H1 (cell line): ENCODE measurements at regions not wholly inside any gene's neighbourhood (a gene's known extent, or its start where the extent isn't known, plus 50 kb on each side); places are given as distances from the start of the nearest gene placed in this dataset.
"Not testable (repeated sequence)": the region's sequence is repeated elsewhere in the genome, so short reads cannot be mapped to it uniquely, and the experiment has no call there.

Experiments used
- CTCF ChIA-PET: fragments of 300-600 bp; sonication (Branson Sonifier 250); formaldehyde crosslinking; loops from one replicate; lab custom pipeline; 2021; ENCODE audit not compliant: partially characterized antibody; lab: Charles Lee
- POLR2A ChIA-PET: fragments of 300-600 bp; sonication (Branson Sonifier 250); formaldehyde crosslinking; loops from one replicate; lab custom pipeline; 2021; ENCODE audit warnings: inconsistent platforms; ENCODE audit not compliant: partially characterized antibody; lab: Charles Lee
- DNase-seq, 2 experiments: peaks; one replicate each; pipeline versions ENCODE4 v3.0.0 to v3.0.0-alpha.2; 2010 to 2022; ENCODE audit warnings: low spot score in 2 of 2, low read depth in 1 of 2, mixed read lengths in 1 of 2
- FAIRE-seq: peaks from 2 replicates; lab custom pipeline; 2011; peaks lifted over from hg19 to GRCh38; lab: Jason Lieb, UNC
- H2AFZ ChIP-seq: 2 replicates; pipeline ENCODE4 v1.8.1; 2012; ENCODE audit warnings: low read length, inconsistent platforms
- H2AK5ac ChIP-seq: 2 replicates; pipeline ENCODE4 v1.6.1; 2013; ENCODE audit warnings: low read depth, low read length
- H2BK120ac ChIP-seq: replicated peaks from 2 replicates; pipeline ENCODE3; 2013; ENCODE audit warnings: low read depth, low read length, inconsistent platforms
- H2BK12ac ChIP-seq: 2 replicates; pipeline ENCODE4 v1.6.1; 2013; ENCODE audit warnings: low read depth, low read length
- H2BK15ac ChIP-seq: 2 replicates; pipeline ENCODE4 v1.6.1; 2013; ENCODE audit warnings: low read length
- H2BK20ac ChIP-seq: 2 replicates; pipeline ENCODE4 v1.6.1; 2013; ENCODE audit warnings: low read length
- H2BK5ac ChIP-seq: 2 replicates; pipeline ENCODE4 v1.6.1; 2013; ENCODE audit warnings: low read depth, low read length
- H3K14ac ChIP-seq: 2 replicates; pipeline ENCODE4 v1.6.1; 2013; ENCODE audit warnings: inconsistent platforms; ENCODE audit not compliant: insufficient read length
- H3K18ac ChIP-seq: 2 replicates; pipeline ENCODE4 v1.6.1; 2013; ENCODE audit warnings: low read length; ENCODE audit errors: extremely low read depth
- H3K23ac ChIP-seq: 2 replicates; pipeline ENCODE4 v1.6.1; 2013; ENCODE audit warnings: inconsistent platforms; ENCODE audit not compliant: insufficient read length
- H3K23me2 ChIP-seq: 2 replicates; pipeline ENCODE4 v1.6.1; 2013; ENCODE audit warnings: low read depth, low read length
- H3K27ac ChIP-seq: 2 replicates; pipeline ENCODE4 v1.6.1; 2011; ENCODE audit warnings: low read depth, low read length, inconsistent platforms
- H3K27me3 ChIP-seq, 4 experiments: replicated peaks in 1 of 4; 1 replicate in 1 of 4; 2 replicates in 3 of 4; pipeline versions ENCODE4 v1.6.1 to v1.8.1; 2011 to 2013; ENCODE audit warnings: low read length in 3 of 4, mild to moderate bottlenecking in 3 of 4, inconsistent platforms in 2 of 4, mixed read lengths in 2 of 4, moderate library complexity in 1 of 4; ENCODE audit not compliant: control insufficient read depth in 3 of 4, insufficient read depth in 3 of 4; ENCODE audit errors: extremely low read depth in 1 of 4
- H3K36me3 ChIP-seq, 4 experiments: 2 replicates each; pipeline versions ENCODE4 v1.6.1 to v1.8.1; 2011 to 2013; ENCODE audit warnings: mild to moderate bottlenecking in 4 of 4, low read length in 3 of 4, moderate library complexity in 2 of 4, control low read depth in 1 of 4, inconsistent platforms in 1 of 4; ENCODE audit not compliant: insufficient read depth in 4 of 4, control insufficient read depth in 2 of 4
- H3K4ac ChIP-seq: replicated peaks from 2 replicates; pipeline ENCODE3; 2013; ENCODE audit warnings: low read length, low read depth, mixed read lengths, inconsistent platforms; ENCODE audit not compliant: insufficient read length
- H3K4me1 ChIP-seq, 4 experiments: replicated peaks in 1 of 4; 1 replicate in 1 of 4; 2 replicates in 3 of 4; pipeline versions ENCODE4 v1.6.1 to v1.8.1; 2011 to 2013; ENCODE audit warnings: low read length in 3 of 4, inconsistent platforms in 2 of 4, mixed read lengths in 1 of 4; ENCODE audit not compliant: insufficient read depth in 4 of 4, control insufficient read depth in 3 of 4
- H3K4me2 ChIP-seq, 2 experiments: 2 replicates each; pipeline versions ENCODE4 v1.6.1 to v1.8.1; 2011 to 2013; ENCODE audit warnings: low read depth in 2 of 2, low read length in 2 of 2, control low read depth in 1 of 2, inconsistent platforms in 1 of 2, mild to moderate bottlenecking in 1 of 2; ENCODE audit not compliant: insufficient read depth in 1 of 2
- H3K4me3 ChIP-seq, 4 experiments: fragments of 200-600, 300-600 bp in 1 of 4; sonication (generic), shearing (Covaris generic), sonication (Bioruptor Twin) in 1 of 4; 2 replicates each; pipeline versions ENCODE4 v1.5.1 to v1.8.1; 2011 to 2016; ENCODE audit warnings: low read length in 4 of 4, low read depth in 3 of 4, control low read depth in 2 of 4, inconsistent platforms in 2 of 4, mild to moderate bottlenecking in 2 of 4, mixed read lengths in 1 of 4, moderate library complexity in 1 of 4; ENCODE audit not compliant: insufficient read depth in 2 of 4; ENCODE audit errors: extremely low read depth in 1 of 4
- H3K56ac ChIP-seq: replicated peaks from 2 replicates; pipeline ENCODE3; 2013; ENCODE audit warnings: low read depth, mild to moderate bottlenecking, mixed read lengths, low read length, inconsistent platforms; ENCODE audit not compliant: insufficient read length
- H3K79me1 ChIP-seq: 2 replicates; pipeline ENCODE4 v1.6.1; 2013; ENCODE audit warnings: low read depth, low read length, control low read depth
- H3K79me2 ChIP-seq, 2 experiments: 2 replicates each; pipeline versions ENCODE4 v1.6.1 to v1.8.1; 2012 to 2013; ENCODE audit warnings: low read length in 2 of 2, mild to moderate bottlenecking in 2 of 2, inconsistent platforms in 1 of 2; ENCODE audit not compliant: insufficient read depth in 2 of 2, control insufficient read depth in 1 of 2
- H3K9ac ChIP-seq, 4 experiments: replicated peaks in 1 of 4; 1 replicate in 1 of 4; 2 replicates in 3 of 4; pipeline versions ENCODE4 v1.6.1 to v1.8.1; 2011 to 2013; ENCODE audit warnings: low read depth in 3 of 4, low read length in 3 of 4, control low read depth in 2 of 4, mild to moderate bottlenecking in 2 of 4, moderate library complexity in 2 of 4, inconsistent platforms in 1 of 4; ENCODE audit errors: extremely low read depth in 1 of 4
- H3K9me3 ChIP-seq, 2 experiments: 2 replicates each; pipeline versions ENCODE4 v1.6.1 to v1.8.1; 2012 to 2013; ENCODE audit warnings: mild to moderate bottlenecking in 2 of 2, moderate library complexity in 2 of 2, control low read depth in 1 of 2, inconsistent platforms in 1 of 2, low read depth in 1 of 2, low read length in 1 of 2, mixed read lengths in 1 of 2; ENCODE audit not compliant: insufficient read depth in 2 of 2
- H4K20me1 ChIP-seq, 2 experiments: replicated peaks in 1 of 2; 2 replicates each; pipeline versions ENCODE3 to v1.8.1; 2011 to 2013; ENCODE audit warnings: inconsistent platforms in 2 of 2, low read length in 2 of 2, mild to moderate bottlenecking in 1 of 2; ENCODE audit not compliant: insufficient read depth in 2 of 2, control insufficient read depth in 1 of 2
- H4K5ac ChIP-seq: 2 replicates; pipeline ENCODE4 v1.6.1; 2013; ENCODE audit warnings: low read length, low read depth, mixed read lengths, inconsistent platforms; ENCODE audit not compliant: insufficient read length
- H4K8ac ChIP-seq: 2 replicates; pipeline ENCODE4 v1.8.0; 2013; ENCODE audit warnings: mild to moderate bottlenecking, moderate library complexity, low read length, inconsistent platforms; ENCODE audit not compliant: insufficient read depth; ENCODE audit errors: extremely low read depth
- H4K91ac ChIP-seq: replicated peaks from 2 replicates; pipeline ENCODE3; 2013; ENCODE audit warnings: low read length, mixed read lengths, inconsistent platforms; ENCODE audit not compliant: insufficient read length
- WGBS, 2 experiments: shearing (Covaris generic) in 1 of 2; methylation state at CpG; one replicate each; pipeline versions ENCODE4 v1.1.6 to v1.1.7; 2013 to 2015; ENCODE audit warnings: low lambda C conversion rate in 2 of 2, mixed read lengths in 2 of 2, inconsistent platforms in 1 of 2, low coverage in 1 of 2, missing lambda C conversion rate in 1 of 2; ENCODE audit not compliant: insufficient replicate concordance in 2 of 2, insufficient coverage in 1 of 2, insufficient read length in 1 of 2; ENCODE audit errors: extremely low coverage in 1 of 2, missing lambda C conversion rate in 1 of 2; 5-methylcytosine and 5-hydroxymethylcytosine counted together

DNA sequence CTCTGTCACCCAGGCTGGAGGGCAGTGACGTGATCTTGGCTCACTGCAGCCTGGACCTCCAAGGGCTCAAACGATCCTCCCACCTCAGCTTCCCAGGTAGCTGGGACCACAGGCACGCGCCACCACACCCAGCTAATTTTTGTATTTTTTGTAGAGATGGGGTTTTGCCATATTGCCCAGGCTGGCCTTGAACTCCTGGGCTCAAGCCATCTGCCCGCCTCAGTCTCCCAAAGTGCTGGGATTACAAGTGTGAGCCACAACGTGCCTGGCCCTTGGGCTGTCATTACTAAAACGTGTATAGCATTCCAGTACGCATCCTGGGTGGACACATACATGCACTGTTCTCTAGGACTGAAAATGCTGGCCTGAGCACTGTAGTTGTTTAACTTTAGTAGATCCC lies 65.9 kb downstream of the SMIM38 start:
- H3K56ac ChIP-seq, H2AFZ ChIP-seq, H3K79me1 ChIP-seq, H3K4ac ChIP-seq, H4K20me1 ChIP-seq, DNase-seq, H3K27me3 ChIP-seq, H3K23ac ChIP-seq, H3K79me2 ChIP-seq, H3K18ac ChIP-seq, H2BK12ac ChIP-seq, H2BK15ac ChIP-seq, H2BK5ac ChIP-seq, H3K9me3 ChIP-seq, POLR2A ChIA-PET, CTCF ChIA-PET, H3K4me2 ChIP-seq, H3K14ac ChIP-seq, H3K9ac ChIP-seq, H3K4me3 ChIP-seq, H4K5ac ChIP-seq, H3K27ac ChIP-seq, H3K23me2 ChIP-seq, H2BK120ac ChIP-seq, H4K8ac ChIP-seq, H4K91ac ChIP-seq, FAIRE-seq, H2AK5ac ChIP-seq, H2BK20ac ChIP-seq, H3K4me1 ChIP-seq, H3K36me3 ChIP-seq: not testable (repeated sequence)
- WGBS, 2 experiments = 92% methylated on average over 8 of the region's 8 CpGs; no CpG with 5 or more reads in 1 of the 2 experiments
